NCI-H187 treated with DMSO at 0.1 percent for 48 hours (cell line): ENCODE measurements at regions not wholly inside any gene's neighbourhood (a gene's known extent, or its start where the extent isn't known, plus 50 kb on each side); places are given as distances from the start of the nearest gene placed in this dataset.
"Not testable (repeated sequence)": the region's sequence is repeated elsewhere in the genome, so short reads cannot be mapped to it uniquely, and the experiment has no call there.

Experiments
- DNase-seq: peaks from one replicate; lab custom pipeline; 2025; lab: John Stamatoyannopoulos, UW

GRCh38 chr7:46071076-46071475 lies 150.0 kb upstream of the IGFBP3 start:
- no peak for DNase-seq

- DNase-seq: no peak
Observed at GRCh38 chr7:46068159-46068558, 147.1 kb upstream of the IGFBP3 start.

GRCh38 chr7:46059308-46060020 lies 138.4 kb upstream of the IGFBP3 start:
- DNase-seq: no peak

GRCh38 chr7:46058086-46058823 lies 137.2 kb upstream of the IGFBP3 start:
- DNase-seq: no peak

GRCh38 chr7:46054915-46055314 lies 133.8 kb upstream of the IGFBP3 start:
- no peak for DNase-seq

GRCh38 chr7:46054272-46054671 lies 133.2 kb upstream of the IGFBP3 start:
- DNase-seq: no peak

GRCh38 chr7:46047581-46047980 lies 126.5 kb upstream of the IGFBP3 start:
- DNase-seq: no peak

GRCh38 chr7:46043338-46043737 lies 122.3 kb upstream of the IGFBP3 start:
- not testable (repeated sequence) for DNase-seq

- not testable (repeated sequence) for DNase-seq
Observed at GRCh38 chr7:46039813-46040212, 118.7 kb upstream of the IGFBP3 start.

- DNase-seq: no peak
Observed at GRCh38 chr7:46035166-46035565, 114.1 kb upstream of the IGFBP3 start.

GRCh38 chr7:46034056-46034768 lies 113.1 kb upstream of the IGFBP3 start:
- no peak for DNase-seq

GRCh38 chr7:46033592-46033991 lies 112.5 kb upstream of the IGFBP3 start:
- no peak for DNase-seq

- DNase-seq: no peak
Observed at GRCh38 chr7:46032942-46033341, 111.9 kb upstream of the IGFBP3 start.

- no peak for DNase-seq
Observed at GRCh38 chr7:46032353-46032752, 111.3 kb upstream of the IGFBP3 start.

- no peak for DNase-seq
Observed at GRCh38 chr7:46029111-46029704, 108.1 kb upstream of the IGFBP3 start.

GRCh38 chr7:46028246-46028645 lies 107.2 kb upstream of the IGFBP3 start:
- DNase-seq: no peak

GRCh38 chr7:46026741-46027140 lies 105.7 kb upstream of the IGFBP3 start:
- DNase-seq: no peak

GRCh38 chr7:46024263-46024916 lies 103.3 kb upstream of the IGFBP3 start:
- DNase-seq: no peak

GRCh38 chr7:46022397-46022796 lies 101.3 kb upstream of the IGFBP3 start:
- no peak for DNase-seq

- no peak for DNase-seq
Observed at GRCh38 chr7:46015107-46015868, 94.2 kb upstream of the IGFBP3 start.

- no peak for DNase-seq
Observed at GRCh38 chr7:46011501-46011900, 90.4 kb upstream of the IGFBP3 start.
